Upper lobe of left lung (tissue), 4 donors: ENCODE measurements at regions not wholly inside any gene's neighbourhood (a gene's known extent, or its start where the extent isn't known, plus 50 kb on each side); places are given as distances from the start of the nearest gene placed in this dataset.

Source experiments
- CTCF ChIP-seq, 6 experiments: fragments of 450-650 bp in 4 of 6; fragments of 200-600 bp in 2 of 6; sonication (generic) in 2 of 6; IDR thresholded peaks; one replicate each; pipeline ENCODE4 v1.5.1; 2016 to 2019; ENCODE audit warnings: antibody characterized with exemption in 6 of 6
- EP300 ChIP-seq, 4 donors: sonication (generic); formaldehyde crosslinking; IDR thresholded peaks; one replicate each; pipeline ENCODE4 v1.5.1; 2017; ENCODE audit warnings: antibody characterized with exemption in 4 of 4, control low read depth in 2 of 4
- POLR2A ChIP-seq, 4 donors: fragments of 450-650 bp; IDR thresholded peaks; one replicate each; pipeline ENCODE4 v1.5.1; 2016 to 2017; ENCODE audit warnings: antibody characterized with exemption in 4 of 4, mild to moderate bottlenecking in 2 of 4
- POLR2AphosphoS5 ChIP-seq, 2 donors: sonication (generic); formaldehyde crosslinking; IDR thresholded peaks; one replicate each; pipeline ENCODE4 v1.5.1; 2017; ENCODE audit warnings: antibody characterized with exemption in 2 of 2

- no peak for TF ChIP-seq CTCF (IDR thresholded peaks at IDR 0.05)
- no peak for TF ChIP-seq POLR2A (IDR thresholded peaks at IDR 0.05)
- TF ChIP-seq POLR2AphosphoS5 (IDR thresholded peaks at IDR 0.05): no peak
- no peak for TF ChIP-seq EP300 (IDR thresholded peaks at IDR 0.05)
Observed at GRCh38 chr1:101141376-101141775, 95.4 kb upstream of the S1PR1 start.
